Stimulated activated CD4-positive, alpha-beta T cell treated with anti-CD3 and anti-CD28 coated beads, Interleukin-15, amount 100 ng/mL, for 1 hour (primary cell): ENCODE measurements at regions not wholly inside any gene's neighbourhood (a gene's known extent, or its start where the extent isn't known, plus 50 kb on each side); places are given as distances from the start of the nearest gene placed in this dataset.

Experiments used
- DNase-seq, 2 donors: peaks; one replicate each; pipeline ENCODE4 v3.0.0-alpha.2; 2020; ENCODE audit warnings: low read depth in 1 of 2, low spot score in 1 of 2

DNA sequence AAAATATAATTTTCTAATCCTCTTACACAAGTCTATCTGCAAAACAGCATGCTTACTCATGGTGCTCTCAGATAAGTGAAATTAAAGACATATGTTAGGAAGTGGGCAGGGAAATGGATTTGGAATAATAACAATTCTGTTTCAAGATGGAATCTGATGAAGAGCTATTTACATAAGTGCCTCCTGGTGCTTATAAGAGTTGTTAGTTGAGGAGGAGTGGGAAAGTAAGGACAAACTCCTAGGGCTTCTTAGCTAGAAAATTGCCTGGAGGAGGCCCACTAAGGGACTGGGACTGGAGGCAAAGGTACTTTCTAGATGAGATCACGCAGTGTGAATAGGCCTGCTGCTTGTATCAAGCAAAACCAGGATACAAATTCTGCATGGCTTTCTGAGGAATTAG is 939.8 kb downstream of the GLUD2 start:
- DNase-seq: no peak

DNA sequence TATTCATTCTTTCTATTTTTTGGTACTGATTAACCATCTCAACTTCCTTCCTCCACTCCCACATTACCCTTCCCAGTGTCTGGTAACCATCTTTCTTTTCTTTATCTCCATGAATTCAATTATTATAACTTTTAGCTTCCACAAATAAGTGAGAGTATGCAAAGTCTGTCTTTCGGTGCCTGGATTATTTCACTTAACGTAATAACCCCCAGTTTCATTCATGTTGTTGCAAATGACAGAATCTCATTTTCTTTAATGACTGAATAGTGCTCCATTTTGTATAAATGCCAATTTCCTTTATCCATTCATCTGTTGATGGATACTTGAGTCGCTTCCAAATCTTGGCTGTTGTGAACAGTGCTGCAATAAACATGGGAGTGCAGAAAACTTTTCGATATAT is 940.4 kb downstream of the GLUD2 start:
- no peak for DNase-seq

DNA sequence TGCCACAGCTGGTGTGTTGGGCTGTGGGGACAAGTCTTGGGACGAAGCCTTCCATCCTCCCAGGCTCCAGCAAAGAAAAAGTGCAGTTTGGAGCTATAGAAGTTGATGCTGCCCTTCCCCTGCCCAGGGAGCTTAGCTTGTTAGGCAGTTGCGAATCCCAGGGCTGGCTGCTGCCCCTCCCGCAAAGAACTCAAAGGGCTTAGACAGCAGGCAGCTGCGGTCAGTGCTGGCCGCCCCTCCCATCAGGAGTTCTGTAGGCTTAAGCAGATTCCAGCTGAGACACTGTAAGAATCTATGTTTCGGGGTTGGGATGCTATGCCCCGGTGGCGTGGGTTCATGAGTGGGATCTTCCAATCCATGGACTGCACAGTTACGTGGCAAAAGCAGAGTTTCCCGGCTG is 956.7 kb downstream of the GLUD2 start:
- DNase-seq: no peak

DNA sequence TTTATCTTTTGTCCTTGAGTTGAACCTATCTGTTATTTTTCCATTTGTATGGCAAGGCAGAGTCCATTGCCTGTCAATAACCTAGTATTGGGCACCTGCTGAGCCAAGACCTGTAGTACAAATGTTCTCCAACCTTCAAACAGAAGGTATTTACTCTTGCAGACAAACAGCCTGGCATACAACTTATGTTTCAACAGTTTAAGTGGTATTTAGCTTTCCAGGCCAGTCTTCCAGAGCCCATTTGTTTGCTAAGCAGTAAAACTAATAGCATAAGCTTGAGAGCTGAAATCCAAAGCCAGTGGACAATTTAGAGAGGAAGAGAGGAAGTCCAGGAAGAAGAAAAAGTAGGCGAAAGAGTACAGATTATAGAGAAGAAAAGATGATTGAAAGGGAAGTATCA is 979.3 kb downstream of the GLUD2 start:
- DNase-seq: no peak

DNA sequence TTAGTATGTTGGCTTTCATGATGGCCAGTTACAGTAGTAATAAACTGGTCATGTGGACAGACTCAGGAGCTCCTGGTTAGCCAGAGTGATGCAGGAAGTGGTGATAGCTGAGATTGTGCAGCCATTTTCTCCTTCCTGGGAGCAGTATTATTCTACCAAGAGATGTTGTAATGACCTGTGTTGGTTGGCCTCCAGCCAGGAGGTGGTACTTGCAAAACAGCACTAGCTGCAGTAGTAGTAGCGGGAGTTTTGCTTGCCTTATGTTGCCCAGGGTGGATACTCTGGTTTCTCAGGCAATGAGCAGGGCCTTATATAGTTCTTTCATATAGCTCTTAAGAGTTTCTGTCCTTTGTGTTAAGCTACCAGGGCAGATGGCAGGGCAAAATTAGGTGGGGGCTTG is 998.8 kb downstream of the GLUD2 start:
- no peak for DNase-seq

DNA sequence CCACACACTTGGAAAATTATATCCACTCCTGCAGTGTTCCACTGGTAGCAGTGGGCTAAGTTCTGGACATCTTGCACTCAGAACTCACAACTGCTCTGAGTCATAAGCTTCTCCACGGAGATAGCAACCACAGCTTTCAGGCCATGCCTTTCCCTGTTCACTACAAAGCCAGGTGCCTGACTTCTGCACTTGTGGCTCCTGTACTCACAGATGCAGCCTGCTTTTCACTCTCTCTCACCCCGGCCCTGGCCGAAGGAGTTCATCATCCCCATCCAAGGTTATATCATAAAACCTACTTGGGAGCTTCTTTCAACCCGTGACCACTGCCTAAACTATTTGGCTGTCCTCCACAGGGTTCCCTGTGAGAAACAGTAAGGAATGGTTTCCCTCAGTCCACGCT is 999.4 kb downstream of the GLUD2 start:
- DNase-seq: no peak

DNA sequence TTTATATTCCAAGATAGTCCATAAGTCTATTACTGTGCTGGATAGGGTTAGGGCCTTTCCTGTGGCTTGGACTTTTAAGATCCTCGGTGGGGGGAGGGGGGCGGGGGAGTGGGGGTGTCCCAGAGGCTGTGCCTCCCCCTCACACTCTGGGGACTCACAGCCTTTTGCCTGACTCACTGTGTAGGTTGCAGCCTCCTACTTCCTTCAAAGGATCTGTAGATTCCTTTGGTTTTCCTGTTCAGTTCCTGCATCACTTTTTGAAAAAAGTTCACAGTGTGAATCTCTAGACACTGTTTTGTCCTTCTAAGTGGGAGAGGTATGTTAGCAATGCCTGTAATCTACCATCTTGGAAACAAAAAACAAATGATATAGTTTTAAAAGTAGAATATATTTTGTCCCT is 999.9 kb downstream of the GLUD2 start:
- DNase-seq: no peak

DNA sequence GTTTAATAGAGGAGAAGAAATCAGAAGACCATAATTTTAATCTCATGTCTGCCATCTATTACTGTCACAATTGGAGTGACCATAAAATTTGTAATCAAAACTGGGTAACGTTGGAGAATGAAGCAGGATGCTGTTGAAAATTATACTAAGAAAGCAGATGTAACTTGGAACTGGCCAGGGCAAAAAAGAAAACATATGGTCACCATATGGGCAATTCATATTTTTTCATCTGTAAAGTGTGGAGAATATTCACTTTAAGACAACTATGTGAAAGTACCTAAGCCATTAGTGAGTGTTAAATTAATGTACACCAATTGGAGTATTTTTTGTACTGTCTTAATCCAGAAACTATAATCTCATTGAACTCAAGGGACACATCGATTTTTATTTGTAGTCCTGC is 1008.0 kb downstream of the GLUD2 start:
- DNase-seq: no peak

DNA sequence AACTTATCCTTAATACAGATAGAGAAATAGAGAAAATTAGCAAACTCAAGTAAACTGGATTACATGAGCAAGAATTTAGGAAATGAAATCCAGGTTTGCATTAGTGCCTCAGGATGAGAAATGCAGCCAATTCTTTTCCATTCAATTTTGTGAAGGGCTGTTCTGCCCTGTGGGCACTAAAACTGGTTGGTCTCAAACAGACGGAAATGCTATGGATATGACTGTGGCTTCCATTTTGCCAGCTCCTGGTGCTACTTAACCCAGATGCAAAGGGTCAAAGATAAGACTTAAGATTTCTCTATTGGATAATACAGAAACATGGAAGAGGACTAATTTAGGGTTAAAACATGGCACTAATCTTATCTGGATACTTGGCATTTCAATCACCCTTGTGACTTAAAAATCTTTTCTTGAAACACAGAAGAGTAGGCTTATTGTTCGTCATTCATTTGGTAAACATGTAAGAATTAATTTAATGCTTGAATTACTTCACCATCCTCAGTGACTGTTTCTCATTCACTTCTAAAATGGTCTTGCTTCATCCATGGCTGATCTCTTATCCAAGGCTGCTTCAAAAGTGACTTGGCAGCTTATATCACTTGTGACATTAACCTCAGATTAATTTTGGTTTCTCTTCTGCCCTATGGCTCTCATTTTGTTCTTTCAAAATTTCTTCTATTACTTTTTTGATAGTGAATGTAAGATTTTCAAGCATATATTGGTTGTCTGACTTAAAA is 1008.7 kb downstream of the GLUD2 start:
- no peak for DNase-seq

DNA sequence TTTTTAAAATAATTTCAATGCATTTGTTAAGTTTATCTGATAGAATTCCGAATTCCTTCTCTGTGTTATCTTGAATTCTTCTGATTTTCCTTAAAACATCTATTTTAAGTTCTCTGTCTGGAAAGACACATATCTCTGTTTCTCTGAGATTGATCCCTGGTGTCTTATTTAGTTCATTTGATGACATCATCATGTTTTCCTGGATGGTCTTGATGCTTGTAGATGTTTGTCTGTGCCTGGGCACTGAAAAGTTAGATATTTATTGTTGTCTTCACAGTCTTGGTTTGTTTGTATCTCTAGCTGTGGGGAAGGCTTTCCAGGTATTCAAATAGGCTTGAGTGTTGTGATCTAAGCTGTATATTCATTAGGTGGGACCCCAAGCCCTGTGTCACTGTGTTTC is 1028.8 kb downstream of the GLUD2 start:
- no peak for DNase-seq

DNA sequence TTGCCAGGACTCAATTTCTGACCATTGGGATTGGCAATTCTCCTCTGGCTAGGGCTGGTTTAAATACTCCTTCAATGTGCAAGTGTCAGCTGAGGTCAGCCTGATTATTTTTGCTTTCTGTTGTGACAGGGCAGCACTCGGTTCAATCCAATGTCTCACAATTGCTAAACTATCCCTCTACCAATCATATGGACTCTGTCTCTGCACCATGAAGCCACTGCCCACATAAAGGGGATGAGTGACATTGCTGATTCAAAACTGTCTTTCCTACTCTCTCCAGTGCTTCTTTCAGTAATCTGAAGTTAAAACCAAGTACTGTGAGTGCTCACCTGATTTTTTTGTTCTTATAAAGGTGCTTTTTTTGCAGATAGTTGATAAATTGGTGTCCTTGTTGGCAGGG is 1030.7 kb downstream of the GLUD2 start:
- no peak for DNase-seq

DNA sequence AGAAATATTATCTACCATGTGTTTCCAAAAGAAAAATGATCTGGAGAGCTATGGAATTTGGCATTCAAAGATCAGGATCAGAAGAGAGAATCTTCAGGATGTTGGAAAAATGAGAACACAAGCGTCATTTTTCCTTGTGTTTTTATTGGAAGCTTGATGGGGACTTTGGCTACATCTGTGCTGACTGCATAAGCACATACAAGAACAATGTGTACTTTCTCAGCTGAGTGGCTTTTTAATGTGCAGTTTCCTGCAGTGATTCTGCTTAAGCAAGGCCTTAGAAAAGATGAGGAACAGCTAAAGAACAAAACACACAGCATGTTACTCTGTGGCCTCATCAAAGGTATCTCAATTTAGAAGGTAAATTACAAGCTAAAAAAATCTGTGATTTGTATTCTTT is 1039.9 kb downstream of the GLUD2 start:
- DNase-seq: no peak

DNA sequence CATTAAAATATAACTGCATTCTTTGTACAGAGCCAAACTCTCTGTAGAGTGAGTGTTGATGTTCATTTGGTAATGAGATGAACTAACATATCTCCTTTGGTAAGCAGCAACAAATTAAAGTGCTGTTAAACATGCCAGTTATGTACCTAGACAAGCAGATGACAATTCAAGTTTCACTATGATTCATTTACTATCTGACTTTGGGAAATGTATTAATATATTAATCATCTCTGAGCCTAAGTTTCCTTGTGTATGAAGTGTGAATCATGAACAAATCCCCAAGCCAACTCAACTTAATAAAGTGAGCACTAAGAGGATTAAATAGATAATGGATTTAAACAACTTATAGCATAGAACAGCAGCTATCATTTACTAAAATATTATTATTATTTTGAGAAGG is 1044.2 kb downstream of the GLUD2 start:
- no peak for DNase-seq

DNA sequence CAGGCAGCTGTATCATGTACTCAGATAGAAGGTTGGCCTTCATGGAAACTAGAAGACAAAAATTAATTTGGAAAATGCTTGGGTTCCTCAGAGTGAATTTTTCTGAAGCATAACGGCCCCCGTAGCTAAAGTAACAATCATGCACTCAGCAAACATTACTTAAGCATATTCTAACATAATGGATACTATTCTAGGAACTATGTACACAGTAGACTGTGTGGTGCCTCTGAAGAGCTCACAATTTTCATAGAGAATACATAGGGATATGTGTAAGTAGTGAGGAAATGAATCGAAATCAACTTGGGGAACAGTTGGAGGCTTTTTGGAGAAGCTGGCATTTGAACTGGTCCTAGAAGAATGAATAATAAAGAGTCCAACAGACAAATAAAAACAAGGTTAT is 1045.0 kb downstream of the GLUD2 start:
- DNase-seq: no peak

DNA sequence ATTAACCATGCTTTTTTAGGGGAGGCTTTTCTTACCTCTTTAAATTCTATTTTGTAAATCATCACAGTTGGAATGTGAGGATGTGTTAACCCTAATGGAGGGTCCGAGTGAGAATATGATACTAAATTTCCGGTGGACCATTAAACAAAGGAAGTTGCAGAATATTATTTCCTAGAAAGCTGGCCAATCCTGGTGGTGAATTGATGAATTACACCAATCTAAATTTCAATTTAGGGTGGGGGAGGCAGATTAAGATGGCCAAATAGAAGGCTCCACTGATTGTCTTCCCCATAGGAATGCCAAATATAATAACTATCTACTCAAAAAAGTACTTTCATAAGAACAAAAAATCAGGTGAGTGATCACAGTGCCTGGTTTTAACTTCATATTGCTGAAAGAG is 1045.6 kb downstream of the GLUD2 start:
- no peak for DNase-seq

DNA sequence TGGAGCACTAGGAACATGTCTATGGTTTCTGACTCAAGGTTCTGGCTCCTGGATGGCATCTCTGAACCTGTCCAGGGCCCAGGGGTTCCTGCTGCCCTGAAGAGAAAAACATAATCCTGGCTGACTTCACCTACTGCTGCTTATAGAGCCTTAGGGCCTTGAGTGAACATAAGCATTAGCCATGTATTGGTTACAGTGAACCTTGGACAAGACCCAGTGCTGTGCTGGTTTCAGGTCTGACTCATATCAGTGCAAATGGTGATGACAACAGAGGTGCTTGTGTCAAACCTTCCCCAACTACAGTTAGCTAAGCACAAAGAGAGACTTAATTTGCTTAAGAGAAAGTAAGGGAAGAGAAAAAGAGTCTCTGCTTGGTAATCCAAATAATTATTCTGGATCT is 1047.2 kb downstream of the GLUD2 start:
- no peak for DNase-seq

DNA sequence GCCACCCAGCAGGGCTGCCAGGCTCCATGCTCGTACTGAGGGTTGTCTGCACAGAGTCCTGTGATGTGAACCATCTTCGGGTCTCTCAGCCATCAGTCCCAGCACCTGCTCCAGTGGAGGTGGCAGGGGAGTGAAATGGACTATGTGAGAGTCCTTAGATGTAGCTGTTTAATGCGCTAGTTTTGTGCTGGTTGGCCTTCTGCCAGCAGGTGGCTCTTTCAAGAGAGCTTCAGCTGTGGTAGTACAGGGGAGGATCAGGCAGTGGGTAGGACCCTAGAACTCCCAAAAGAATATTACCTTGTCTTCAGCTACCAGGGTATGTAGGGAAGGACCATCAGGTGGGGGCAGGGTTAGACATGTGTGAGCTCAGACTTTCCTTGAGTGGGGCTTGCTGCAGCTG is 1066.0 kb downstream of the GLUD2 start:
- DNase-seq: no peak

DNA sequence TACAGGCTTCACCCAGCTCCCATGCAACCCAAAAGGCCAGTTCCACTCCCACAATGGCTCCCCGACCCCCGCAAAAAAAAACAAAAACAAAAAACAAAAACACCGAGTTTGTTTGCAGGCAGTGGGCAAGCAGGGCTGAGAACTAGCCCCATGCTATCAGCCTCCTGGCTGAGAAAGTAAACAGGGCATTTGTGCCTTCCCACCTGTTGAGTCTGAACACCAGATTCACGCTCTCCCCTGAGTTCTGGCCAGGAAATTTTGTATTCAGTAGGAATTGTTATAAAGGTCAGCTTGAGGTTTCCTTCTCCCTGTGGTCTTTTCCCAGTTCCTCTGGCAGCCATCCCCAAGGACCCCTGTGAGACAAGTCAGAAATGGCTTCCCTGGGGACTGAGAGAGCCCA is 1066.5 kb downstream of the GLUD2 start:
- no peak for DNase-seq

DNA sequence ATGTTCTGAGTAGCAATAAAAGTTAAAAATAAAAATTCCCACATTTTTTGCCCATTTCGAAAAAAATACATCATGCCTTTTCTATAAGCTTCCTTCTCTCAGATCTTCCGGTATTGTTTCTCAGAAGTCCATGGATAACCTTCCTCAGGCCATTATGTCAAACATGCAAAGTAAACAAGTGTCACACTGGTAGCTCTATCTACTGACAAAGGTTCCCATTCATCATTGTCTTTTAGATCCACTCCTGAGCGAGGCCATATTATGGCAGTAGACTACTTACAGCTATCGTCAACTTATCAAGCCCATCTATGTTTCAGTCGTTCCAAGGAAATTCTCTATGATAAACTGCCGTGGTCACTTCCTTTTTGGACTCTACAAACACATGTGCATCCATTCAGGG is 1068.2 kb downstream of the GLUD2 start:
- no peak for DNase-seq

DNA sequence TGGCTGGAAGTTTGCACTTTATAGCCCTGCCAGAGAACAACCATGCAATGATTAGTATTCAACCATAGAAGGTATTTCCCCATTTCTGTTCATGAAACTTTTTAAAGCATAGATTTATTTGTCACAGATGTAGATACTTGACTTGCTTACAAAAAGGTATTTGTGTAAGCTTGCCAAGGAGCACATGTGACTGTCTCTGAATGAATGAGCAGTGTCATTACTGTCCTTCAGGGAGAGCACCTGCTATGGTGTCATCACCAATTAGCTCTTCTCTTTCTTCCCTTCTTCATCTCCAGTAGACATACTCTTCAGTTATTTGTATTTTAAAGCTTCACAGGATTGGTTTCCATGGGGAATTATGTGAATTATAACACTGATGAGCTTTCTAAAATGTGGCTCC is 1064.7 kb upstream of the GRIA3 start:
- no peak for DNase-seq

DNA sequence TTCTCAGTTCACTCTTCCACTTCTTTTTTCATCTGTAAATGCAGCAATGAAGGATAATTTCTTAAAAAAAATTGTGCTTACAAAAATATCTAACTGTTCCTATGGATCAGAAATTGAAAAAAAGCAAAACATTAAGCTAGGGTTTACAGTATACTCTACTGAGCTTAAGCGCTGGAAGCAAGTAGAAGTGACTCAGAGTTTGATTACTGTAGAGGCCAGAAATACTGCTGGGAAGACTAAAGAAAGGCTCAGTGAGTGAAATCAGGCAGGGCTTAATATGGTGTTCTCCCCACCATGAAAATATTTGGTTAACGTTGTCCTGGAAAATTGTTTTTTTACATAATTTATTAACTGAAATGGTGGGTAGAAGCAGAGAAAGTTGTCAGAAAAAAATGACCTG is 1061.8 kb upstream of the GRIA3 start:
- DNase-seq: no peak

DNA sequence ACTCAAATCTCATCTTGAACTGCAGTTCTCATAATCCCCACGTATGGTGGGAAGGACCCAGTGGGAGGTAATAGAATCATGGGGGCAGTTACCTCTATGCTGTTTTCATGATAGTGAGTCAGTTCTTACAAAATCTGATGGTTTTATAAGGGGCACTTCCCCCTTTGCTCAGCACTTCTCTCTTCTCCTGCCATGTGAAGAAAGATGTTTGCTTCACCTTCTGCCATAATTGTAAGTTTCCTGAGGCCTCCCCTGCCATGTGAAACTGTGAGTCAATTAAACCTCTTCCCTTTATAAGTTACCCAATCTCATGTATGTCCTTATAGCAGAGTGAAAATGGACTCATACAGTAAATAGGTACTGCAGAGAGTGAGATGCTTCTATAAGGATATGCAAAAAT is 1050.6 kb upstream of the GRIA3 start:
- no peak for DNase-seq

DNA sequence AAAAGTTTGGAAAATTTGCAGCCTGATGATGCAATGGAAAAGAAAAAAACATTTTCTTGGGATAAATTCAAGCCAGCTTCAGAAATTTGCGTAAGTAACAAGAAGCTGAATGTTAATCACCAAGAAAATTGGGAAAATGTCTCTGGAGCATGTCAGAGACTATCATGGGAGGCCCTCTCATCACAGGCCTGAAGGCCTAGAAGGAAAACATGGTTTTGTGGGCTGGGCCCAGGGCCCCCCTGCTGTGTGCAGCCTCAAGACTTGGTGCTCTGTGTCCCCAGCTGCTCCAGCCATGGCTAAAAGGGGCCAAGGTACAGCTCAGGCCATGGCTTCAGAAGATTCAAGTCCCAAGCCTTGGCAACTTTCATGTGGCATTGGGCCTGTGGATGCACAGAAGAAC is 1049.8 kb upstream of the GRIA3 start:
- DNase-seq: no peak

DNA sequence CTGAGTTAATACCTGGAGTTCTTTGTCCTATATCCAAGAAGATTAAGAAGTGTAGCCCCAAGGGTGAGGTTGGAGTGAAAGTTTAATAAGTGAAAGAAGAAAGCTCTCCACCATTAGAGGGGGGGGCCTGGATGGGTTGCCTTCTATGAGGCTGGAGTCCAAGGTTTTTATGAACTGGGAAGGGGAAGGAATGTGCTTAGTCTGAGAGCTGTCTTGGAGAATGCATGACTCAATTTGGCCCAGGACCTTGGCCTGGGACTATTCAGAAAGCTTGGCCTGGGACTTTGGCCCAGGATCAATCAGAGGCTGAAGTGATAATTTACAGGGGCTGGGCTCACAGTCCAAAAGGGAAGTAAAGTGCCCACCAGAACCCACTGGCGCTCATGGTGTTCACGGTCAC is 1049.0 kb upstream of the GRIA3 start:
- no peak for DNase-seq
